HCT116 (cell line): ENCODE measurements at regions not wholly inside any gene's neighbourhood (a gene's known extent, or its start where the extent isn't known, plus 50 kb on each side); places are given as distances from the start of the nearest gene placed in this dataset.

Experiments
- ATAC-seq: fragments of 200-7000 bp; cut with Tn5 transposase; 2 replicates; pipeline ENCODE4 v1.9.1; 2020; ENCODE audit warnings: mild to moderate bottlenecking, moderate library complexity
- BruUV-seq: library from RNA; stranded (reverse); fragments of 400-500 nt; replicated peaks from 2 replicates; lab custom pipeline; 2021; lab: Mats Ljungman, UMichigan
- CTCF ChIA-PET: fragments of 300-600 bp; sonication (Branson Sonifier 250); formaldehyde crosslinking; loops from one replicate; lab custom pipeline; 2021; ENCODE audit warnings: antibody characterized with exemption; lab: Charles Lee
- POLR2A ChIA-PET: fragments of 300-600, 350-600 bp; sonication (Branson Sonifier 250); formaldehyde crosslinking; loops from one replicate; lab custom pipeline; 2021; ENCODE audit warnings: antibody characterized with exemption; lab: Charles Lee
- RAD21 ChIA-PET, 2 experiments: fragments of 300-600 bp; sonication (Branson Sonifier 250); formaldehyde crosslinking; loops; one replicate each; lab custom pipeline; 2023; ENCODE audit warnings: low total read pairs in 2 of 2; ENCODE audit not compliant: uncharacterized antibody in 2 of 2, unreplicated experiment in 2 of 2, low non-redundant PET in 1 of 2; lab: Charles Lee
- DNase-seq: peaks from one replicate; pipeline ENCODE4 v3.0.0-alpha.2; 2010; ENCODE audit warnings: low read depth, low spot score
- H2AFZ ChIP-seq: fragments of 200-600 bp; shearing (Covaris generic), sonication (generic); 2 replicates; pipeline ENCODE4 v1.6.1; 2017; ENCODE audit warnings: low read depth, mixed run types, mixed read lengths, antibody characterized with exemption, low read length; ENCODE audit not compliant: poor library complexity, severe bottlenecking
- H3K27ac ChIP-seq: 2 replicates; pipeline ENCODE4 v1.5.1; 2012; ENCODE audit warnings: low read depth, low read length
- H3K27me3 ChIP-seq: fragments of 200-600 bp; sonication (generic); 2 replicates; pipeline ENCODE4 v1.6.1; 2016; ENCODE audit warnings: mixed run types, low read length, mixed read lengths; ENCODE audit not compliant: insufficient read depth
- H3K36me3 ChIP-seq, 2 experiments: fragments of 200-500 bp in 1 of 2; fragments of 200-600 bp in 1 of 2; sonication (Bioruptor generic) in 1 of 2; sonication (generic) in 1 of 2; 2 replicates each; pipeline versions ENCODE4 v1.5.1 to v1.6.1; 2014 to 2016; ENCODE audit warnings: low read length in 2 of 2, inconsistent platforms in 1 of 2, mixed read lengths in 1 of 2, mixed run types in 1 of 2; ENCODE audit not compliant: insufficient read depth in 2 of 2, control insufficient read depth in 1 of 2
- H3K4me1 ChIP-seq, 2 experiments: fragments of 200-600 bp in 1 of 2; sonication (generic) in 1 of 2; 2 replicates each; pipeline versions ENCODE4 v1.5.1 to v1.6.1; 2012 to 2017; ENCODE audit warnings: low read length in 2 of 2, inconsistent platforms in 1 of 2, mild to moderate bottlenecking in 1 of 2, mixed read lengths in 1 of 2, mixed run types in 1 of 2, moderate library complexity in 1 of 2; ENCODE audit not compliant: insufficient read depth in 2 of 2, control insufficient read depth in 1 of 2
- H3K4me2 ChIP-seq: fragments of 200-600 bp; sonication (generic); 2 replicates; pipeline ENCODE4 v1.6.1; 2017; ENCODE audit warnings: mixed run types, low read length, mixed read lengths
- H3K4me3 ChIP-seq, 2 experiments: fragments of 200-600 bp in 1 of 2; sonication (generic) in 1 of 2; replicated peaks in 1 of 2; 2 replicates each; pipeline ENCODE4 v1.5.1; 2011 to 2016; ENCODE audit warnings: low read length in 2 of 2, control low read depth in 1 of 2, low read depth in 1 of 2, mild to moderate bottlenecking in 1 of 2, mixed read lengths in 1 of 2, mixed run types in 1 of 2
- H3K79me2 ChIP-seq: fragments of 200-600 bp; sonication (generic); 2 replicates; pipeline ENCODE4 v1.6.1; 2017; ENCODE audit warnings: mild to moderate bottlenecking, mixed run types, low read length, moderate library complexity, mixed read lengths; ENCODE audit not compliant: insufficient read depth
- H3K9ac ChIP-seq: fragments of 200-600 bp; sonication (generic); 2 replicates; pipeline ENCODE4 v1.6.1; 2016; ENCODE audit warnings: low read length, mixed read lengths
- H3K9me2 ChIP-seq: fragments of 200-600 bp; sonication (generic), shearing (Covaris generic); 2 replicates; pipeline ENCODE4 v1.6.1; 2017; ENCODE audit warnings: mixed run types, mild to moderate bottlenecking, moderate library complexity; ENCODE audit not compliant: insufficient read depth
- H3K9me3 ChIP-seq, 2 experiments: fragments of 200-500 bp in 1 of 2; fragments of 200-600 bp in 1 of 2; sonication (Bioruptor generic) in 1 of 2; sonication (generic) in 1 of 2; 2 replicates each; pipeline ENCODE4 v1.6.1; 2014 to 2017; ENCODE audit warnings: low read length in 2 of 2, mixed read lengths in 2 of 2, inconsistent platforms in 1 of 2, low read depth in 1 of 2, mild to moderate bottlenecking in 1 of 2, mixed run types in 1 of 2, moderate library complexity in 1 of 2; ENCODE audit not compliant: control insufficient read depth in 1 of 2, insufficient read depth in 1 of 2
- H4K20me1 ChIP-seq: fragments of 200-600 bp; sonication (generic), shearing (Covaris generic); 2 replicates; pipeline ENCODE4 v1.6.1; 2017; ENCODE audit warnings: mixed run types, mild to moderate bottlenecking, moderate library complexity; ENCODE audit not compliant: insufficient read depth
- CBX3 ChIP-seq: IDR thresholded peaks from 2 replicates; pipeline ENCODE4 v1.6.1; 2012; ENCODE audit warnings: low read depth
- EZH2 ChIP-seq: fragments of 200-600 bp; sonication (generic); IDR thresholded peaks from 2 replicates; pipeline ENCODE4 v1.6.1; 2017; ENCODE audit warnings: antibody characterized with exemption, mixed run types
- FOSL1 ChIP-seq: IDR thresholded peaks from 2 replicates; pipeline ENCODE4 v1.6.1; 2012; ENCODE audit warnings: low read depth
- JUND ChIP-seq: IDR thresholded peaks from 2 replicates; pipeline ENCODE4 v1.6.1; 2012
- POLR2AphosphoS5 ChIP-seq: IDR thresholded peaks from 2 replicates; pipeline ENCODE4 v1.6.1; 2011; ENCODE audit warnings: mild to moderate bottlenecking, low read depth, low read length, moderate library complexity
- SP1 ChIP-seq: IDR thresholded peaks from 2 replicates; pipeline ENCODE4 v1.6.1; 2012; ENCODE audit warnings: low read depth
- SRF ChIP-seq: IDR thresholded peaks from 2 replicates; pipeline ENCODE4 v1.6.1; 2012; ENCODE audit warnings: low read depth
- intact Hi-C: fragments of 100-400 bp; cut with micrococcal nuclease; formaldehyde crosslinking; loops from 2 replicates; pipeline ENCODE4 v1.10.0; 2022
- TF ChIP-seq, protein P1 (sequence below): IDR thresholded peaks from 2 replicates; pipeline ENCODE4 v1.6.1; 2012; ENCODE audit warnings: low read depth
- TF ChIP-seq, protein P2 (sequence below): IDR thresholded peaks from 2 replicates; pipeline ENCODE4 v1.6.1; 2012

DNA sequence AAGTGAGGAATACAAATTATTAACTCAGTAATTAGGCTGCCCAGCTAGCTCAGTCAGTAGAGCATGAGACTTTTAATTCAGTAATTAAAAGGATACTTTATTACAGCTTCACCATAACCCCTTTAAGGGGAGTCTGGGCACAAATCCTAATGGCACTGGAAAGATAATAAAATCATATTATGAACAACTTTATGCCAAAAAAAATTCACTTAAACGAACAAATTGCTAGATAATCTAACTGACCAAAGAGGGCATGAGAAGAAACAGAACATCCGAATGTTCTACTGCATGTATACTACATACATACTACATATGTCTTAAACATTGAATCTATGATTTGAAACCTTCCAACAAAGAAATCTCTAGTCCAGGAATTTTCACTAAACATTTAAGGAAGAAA lies 159.5 kb downstream of the CYP26B1 start:
- CTCF ChIA-PET, result no interaction called here
- Histone ChIP-seq H3K4me2 (no peak overlapping the region), H3K79me2 (no peaks in the 10 kb centered on the region), H4K20me1 (no peaks in the 10 kb centered on the region), H3K27ac (no peak overlapping the region), H3K4me1 (no peaks in the 10 kb centered on the region), H2AFZ (peak overlapping the region; percentile 39), H3K9ac (no peak overlapping the region), H3K9me3 (no peaks in the 10 kb centered on the region), H3K27me3 (no peaks in the 10 kb centered on the region), H3K36me3 (no peaks in the 10 kb centered on the region), H3K4me3 (no peak overlapping the region), H3K9me2 (no peaks in the 10 kb centered on the region)
- ATAC-seq (no peak), DNase-seq (no peak)
- intact Hi-C loops, result no loop called here
- RAD21 ChIA-PET, result no interaction called here
- POLR2A ChIA-PET, result no interaction called here
- TF ChIP-seq SRF (no peak), FOSL1 (no peak), SP1 (no peak), CBX3 (no peak), JUND (no peak), POLR2AphosphoS5 (no peak), EZH2 (no peak)
- TF ChIP-seq, protein P1, sequence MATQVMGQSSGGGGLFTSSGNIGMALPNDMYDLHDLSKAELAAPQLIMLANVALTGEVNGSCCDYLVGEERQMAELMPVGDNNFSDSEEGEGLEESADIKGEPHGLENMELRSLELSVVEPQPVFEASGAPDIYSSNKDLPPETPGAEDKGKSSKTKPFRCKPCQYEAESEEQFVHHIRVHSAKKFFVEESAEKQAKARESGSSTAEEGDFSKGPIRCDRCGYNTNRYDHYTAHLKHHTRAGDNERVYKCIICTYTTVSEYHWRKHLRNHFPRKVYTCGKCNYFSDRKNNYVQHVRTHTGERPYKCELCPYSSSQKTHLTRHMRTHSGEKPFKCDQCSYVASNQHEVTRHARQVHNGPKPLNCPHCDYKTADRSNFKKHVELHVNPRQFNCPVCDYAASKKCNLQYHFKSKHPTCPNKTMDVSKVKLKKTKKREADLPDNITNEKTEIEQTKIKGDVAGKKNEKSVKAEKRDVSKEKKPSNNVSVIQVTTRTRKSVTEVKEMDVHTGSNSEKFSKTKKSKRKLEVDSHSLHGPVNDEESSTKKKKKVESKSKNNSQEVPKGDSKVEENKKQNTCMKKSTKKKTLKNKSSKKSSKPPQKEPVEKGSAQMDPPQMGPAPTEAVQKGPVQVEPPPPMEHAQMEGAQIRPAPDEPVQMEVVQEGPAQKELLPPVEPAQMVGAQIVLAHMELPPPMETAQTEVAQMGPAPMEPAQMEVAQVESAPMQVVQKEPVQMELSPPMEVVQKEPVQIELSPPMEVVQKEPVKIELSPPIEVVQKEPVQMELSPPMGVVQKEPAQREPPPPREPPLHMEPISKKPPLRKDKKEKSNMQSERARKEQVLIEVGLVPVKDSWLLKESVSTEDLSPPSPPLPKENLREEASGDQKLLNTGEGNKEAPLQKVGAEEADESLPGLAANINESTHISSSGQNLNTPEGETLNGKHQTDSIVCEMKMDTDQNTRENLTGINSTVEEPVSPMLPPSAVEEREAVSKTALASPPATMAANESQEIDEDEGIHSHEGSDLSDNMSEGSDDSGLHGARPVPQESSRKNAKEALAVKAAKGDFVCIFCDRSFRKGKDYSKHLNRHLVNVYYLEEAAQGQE, result no peak
- TF ChIP-seq, protein P2, sequence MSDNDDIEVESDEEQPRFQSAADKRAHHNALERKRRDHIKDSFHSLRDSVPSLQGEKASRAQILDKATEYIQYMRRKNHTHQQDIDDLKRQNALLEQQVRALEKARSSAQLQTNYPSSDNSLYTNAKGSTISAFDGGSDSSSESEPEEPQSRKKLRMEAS, result no peak
- no TSS peak for BruUV-seq
